ENCODE measurements at regions not wholly inside any gene's neighbourhood (a gene's known extent, or its start where the extent isn't known, plus 50 kb on each side); places are given as distances from the start of the nearest gene placed in this dataset.

GRCh38 chr3:83581546-83581945 is 1377.2 kb upstream of the CADM2 start:
- H3K36me3 ChIP-seq = no peaks in the 10 kb centered on the region
- no peaks in the 10 kb centered on the region for H3K27me3 ChIP-seq (replicated peaks; ENCODE audit: insufficient read depth)
- DNase-seq (ENCODE audit: low spot score) = no peak
- no peaks in the 10 kb centered on the region for H3K4me1 ChIP-seq (replicated peaks)
- no peak overlapping the region for H3K4me3 ChIP-seq
- TF ChIP-seq POLR2A (IDR thresholded peaks at IDR 0.05) (no peak), CTCF (IDR thresholded peaks at IDR 0.05) (no peak), POLR2AphosphoS5 (IDR thresholded peaks at IDR 0.05) (no peak)
- WGBS = 70% methylated on average over 3 of the region's 3 CpGs
- H3K9me3 ChIP-seq = no peaks in the 10 kb centered on the region
- intact Hi-C loops (cut with DNase I) = no loop called here
- no peak overlapping the region for H3K27ac ChIP-seq

DNA sequence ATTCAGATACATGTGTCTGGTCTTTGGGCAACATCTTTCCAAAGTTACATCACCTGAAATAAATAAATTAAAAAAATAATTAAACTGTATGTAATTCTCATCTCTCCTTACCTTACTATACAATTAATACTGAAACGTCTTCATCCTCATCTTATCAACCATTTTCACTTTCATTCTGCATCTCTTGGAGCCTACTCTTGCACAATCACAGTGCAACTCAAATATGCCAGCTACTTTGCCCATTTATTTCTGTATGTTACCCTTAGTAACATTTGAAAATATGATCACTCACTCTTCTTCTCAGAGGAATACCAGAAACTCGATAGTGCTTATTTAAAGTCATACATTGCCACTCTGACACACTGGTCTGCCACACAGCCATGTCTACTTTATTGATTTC is 1357.1 kb upstream of the CADM2 start:
- TF ChIP-seq POLR2A (IDR thresholded peaks at IDR 0.05) (no peak), POLR2AphosphoS5 (IDR thresholded peaks at IDR 0.05) (no peak), CTCF (IDR thresholded peaks at IDR 0.05) (no peak)
- Histone ChIP-seq H3K36me3 (no peaks in the 10 kb centered on the region), H3K4me1 (replicated peaks) (no peaks in the 10 kb centered on the region), H3K9me3 (no peaks in the 10 kb centered on the region), H3K27ac (no peak overlapping the region), H3K4me3 (no peak overlapping the region), H3K27me3 (replicated peaks; ENCODE audit: insufficient read depth) (no peaks in the 10 kb centered on the region)
- DNase-seq (ENCODE audit: low spot score) = no peak
- intact Hi-C loops (cut with DNase I) = no loop called here
- 59% methylated on average over 2 of the region's 2 CpGs for WGBS

DNA sequence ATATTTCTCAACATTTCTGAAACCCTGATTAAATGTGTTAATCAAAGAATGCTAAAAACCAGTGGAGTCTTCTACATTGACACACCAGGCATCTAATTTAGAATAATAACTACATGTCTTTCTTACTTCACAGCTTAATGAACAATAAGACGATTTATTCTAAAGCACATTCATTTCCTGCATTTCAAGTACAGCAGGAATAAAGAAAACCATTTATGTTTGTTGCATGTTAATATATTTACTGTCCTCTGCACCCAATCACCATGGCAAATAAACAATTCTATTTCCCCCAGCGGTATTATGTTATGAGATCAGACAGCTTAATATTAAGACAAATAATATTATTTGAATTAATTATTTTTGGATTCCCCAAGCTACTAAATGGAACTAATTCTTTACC is 1336.3 kb upstream of the CADM2 start:
- no peaks in the 10 kb centered on the region for H3K4me1 ChIP-seq (replicated peaks)
- H3K27ac ChIP-seq = no peak overlapping the region
- intact Hi-C loops (cut with DNase I) = no loop called here
- no peaks in the 10 kb centered on the region for H3K36me3 ChIP-seq
- TF ChIP-seq CTCF (IDR thresholded peaks at IDR 0.05) = no peak
- TF ChIP-seq POLR2AphosphoS5 (IDR thresholded peaks at IDR 0.05) = no peak
- no peak for TF ChIP-seq POLR2A (IDR thresholded peaks at IDR 0.05)
- H3K27me3 ChIP-seq (replicated peaks; ENCODE audit: insufficient read depth) = no peaks in the 10 kb centered on the region
- 85% methylated on average over 2 of the region's 2 CpGs for WGBS
- no peaks in the 10 kb centered on the region for H3K9me3 ChIP-seq
- DNase-seq (ENCODE audit: low spot score) = no peak
- no peak overlapping the region for H3K4me3 ChIP-seq

DNA sequence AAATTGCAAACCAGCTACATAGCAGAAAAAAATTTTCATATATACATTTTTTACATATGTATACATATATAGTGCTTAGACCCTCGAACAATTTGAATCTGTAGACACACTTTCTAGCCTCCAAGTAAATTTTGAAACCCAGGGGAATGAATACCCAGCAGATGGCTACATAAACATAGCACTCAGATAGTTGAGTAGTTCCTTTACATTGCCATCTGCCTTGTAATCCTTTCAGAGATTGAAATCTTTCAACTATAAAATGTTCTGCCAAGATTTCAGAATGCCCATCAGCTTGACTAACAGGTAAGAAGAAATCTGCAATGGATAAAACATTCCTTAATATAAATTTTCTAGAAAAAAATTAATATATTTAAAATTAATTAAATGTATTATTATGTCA is 1333.5 kb upstream of the CADM2 start:
- no peak overlapping the region for H3K4me3 ChIP-seq
- no peak overlapping the region for H3K27ac ChIP-seq
- no peaks in the 10 kb centered on the region for H3K27me3 ChIP-seq (replicated peaks; ENCODE audit: insufficient read depth)
- H3K36me3 ChIP-seq = no peaks in the 10 kb centered on the region
- H3K4me1 ChIP-seq (replicated peaks) = no peaks in the 10 kb centered on the region
- WGBS = 41% methylated on average over 1 of the region's 1 CpG
- no peak for DNase-seq (ENCODE audit: low spot score)
- TF ChIP-seq CTCF (IDR thresholded peaks at IDR 0.05) (no peak), POLR2AphosphoS5 (IDR thresholded peaks at IDR 0.05) (no peak), POLR2A (IDR thresholded peaks at IDR 0.05) (no peak)
- no peaks in the 10 kb centered on the region for H3K9me3 ChIP-seq
- intact Hi-C loops (cut with DNase I) = no loop called here

DNA sequence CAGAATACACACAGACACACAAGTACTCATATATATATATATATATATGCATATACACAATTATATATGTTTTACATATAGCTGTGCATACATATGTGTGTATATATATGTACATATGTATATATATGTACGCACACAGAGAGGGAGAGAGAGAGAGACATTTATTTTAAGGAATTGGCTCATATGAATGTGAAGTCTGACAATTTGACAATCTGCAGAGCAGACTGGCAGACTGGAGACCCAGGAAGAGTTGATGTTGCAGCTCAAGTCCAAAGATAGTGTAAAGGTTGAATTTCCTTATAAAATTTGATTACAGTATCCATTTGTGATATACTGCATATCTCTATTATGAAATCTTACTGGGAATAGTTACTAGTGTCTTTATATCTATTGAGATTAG is 1330.3 kb upstream of the CADM2 start:
- TF ChIP-seq POLR2A (IDR thresholded peaks at IDR 0.05) (no peak), POLR2AphosphoS5 (IDR thresholded peaks at IDR 0.05) (no peak), CTCF (IDR thresholded peaks at IDR 0.05) (no peak)
- Histone ChIP-seq H3K9me3 (no peaks in the 10 kb centered on the region), H3K4me3 (no peak overlapping the region), H3K4me1 (replicated peaks) (no peaks in the 10 kb centered on the region), H3K27me3 (replicated peaks; ENCODE audit: insufficient read depth) (no peaks in the 10 kb centered on the region), H3K27ac (no peak overlapping the region), H3K36me3 (no peaks in the 10 kb centered on the region)
- no peak for DNase-seq (ENCODE audit: low spot score)
- intact Hi-C loops (cut with DNase I) = no loop called here
- 75% methylated on average over 1 of the region's 1 CpG for WGBS

All from prostate gland (tissue), 2 donors.